Left lung (tissue), 4 donors: ENCODE measurements at regions not wholly inside any gene's neighbourhood (a gene's known extent, or its start where the extent isn't known, plus 50 kb on each side); places are given as distances from the start of the nearest gene placed in this dataset.

Source experiments
- ATAC-seq: fragments of 200-7000 bp; cut with Tn5 transposase; one replicate; pipeline ENCODE4 v1.9.1; 2020; ENCODE audit warnings: moderate library complexity
- DNase-seq, 4 donors: peaks; one replicate each; pipeline ENCODE4 v3.0.0-alpha.2; 2013 to 2020
- H3K27ac ChIP-seq, 2 donors: fragments of 200-600 bp; sonication (generic) in 1 of 2; one replicate each; pipeline versions ENCODE4 v1.5.0 to v1.8.0; 2020 to 2021
- H3K27me3 ChIP-seq, 2 donors: fragments of 200-600 bp; sonication (generic) in 1 of 2; one replicate each; pipeline versions ENCODE4 v1.5.0 to v1.8.0; 2020 to 2021
- H3K36me3 ChIP-seq, 2 donors: fragments of 200-600 bp; sonication (generic) in 1 of 2; one replicate each; pipeline versions ENCODE4 v1.5.0 to v1.8.0; 2020 to 2021
- H3K4me1 ChIP-seq, 2 donors: fragments of 200-600 bp; one replicate each; pipeline ENCODE4 v1.8.0; 2021
- H3K4me3 ChIP-seq, 2 donors: fragments of 200-600 bp; sonication (generic) in 1 of 2; one replicate each; pipeline versions ENCODE4 v1.5.0 to v1.8.0; 2020 to 2021; ENCODE audit warnings: mild to moderate bottlenecking in 1 of 2
- H3K9me3 ChIP-seq, 2 donors: fragments of 200-600 bp; sonication (generic) in 1 of 2; one replicate each; pipeline versions ENCODE4 v1.5.0 to v1.8.0; 2020 to 2021
- CTCF ChIP-seq, 2 donors: fragments of 200-600 bp; sonication (generic) in 1 of 2; IDR thresholded peaks; one replicate each; pipeline versions ENCODE4 v1.5.0 to v1.8.0; 2021; ENCODE audit warnings: antibody characterized with exemption in 2 of 2
- intact Hi-C, 2 donors: fragments of 100-400 bp; cut with DNase I; formaldehyde crosslinking; loops; one replicate each; pipeline versions ENCODE4 v1.11.2 to v1.14.2; 2022
- donor health status: DM: no; HTN: yes; CAD: no.
- donor health status: DM: no; HTN: no; CAD: no.

- Histone ChIP-seq H3K36me3 (no peaks in the 10 kb centered on the region), H3K4me3 (no peak overlapping the region), H3K27ac (no peak overlapping the region), H3K27me3 (no peaks in the 10 kb centered on the region), H3K4me1 (no peaks in the 10 kb centered on the region), H3K9me3 (no peaks in the 10 kb centered on the region)
- ATAC-seq (no peak), DNase-seq (no peak)
- no peak for TF ChIP-seq CTCF (IDR thresholded peaks at IDR 0.05)
- intact Hi-C loops, result no loop called here
Observed at GRCh38 chr14:58961045-58961731, 227.3 kb upstream of the DAAM1 start.

- DNase-seq, result no peak
- H3K27ac ChIP-seq, result no peak overlapping the region
- no peak overlapping the region for H3K4me3 ChIP-seq
- H3K9me3 ChIP-seq, result no peaks in the 10 kb centered on the region
- H3K4me1 ChIP-seq, result no peaks in the 10 kb centered on the region
- H3K36me3 ChIP-seq, result no peaks in the 10 kb centered on the region
- no peak for TF ChIP-seq CTCF (IDR thresholded peaks at IDR 0.05)
- ATAC-seq, result no peak
- H3K27me3 ChIP-seq, result no peaks in the 10 kb centered on the region
- intact Hi-C loops, result no loop called here
Observed at GRCh38 chr14:58963873-58964597, 224.4 kb upstream of the DAAM1 start.

GRCh38 chr14:58964598-58964928, 223.9 kb upstream of the DAAM1 start:
- Histone ChIP-seq H3K4me3 (no peak overlapping the region), H3K27me3 (no peaks in the 10 kb centered on the region), H3K4me1 (no peaks in the 10 kb centered on the region), H3K36me3 (no peaks in the 10 kb centered on the region), H3K9me3 (no peaks in the 10 kb centered on the region), H3K27ac (no peak overlapping the region)
- TF ChIP-seq CTCF (IDR thresholded peaks at IDR 0.05), result no peak
- intact Hi-C loops, result no loop called here
- ATAC-seq, result no peak
- no peak for DNase-seq

GRCh38 chr14:58965601-58966000, 222.9 kb upstream of the DAAM1 start:
- Histone ChIP-seq H3K9me3 (no peaks in the 10 kb centered on the region), H3K27ac (no peak overlapping the region), H3K36me3 (no peaks in the 10 kb centered on the region), H3K27me3 (no peaks in the 10 kb centered on the region), H3K4me3 (no peak overlapping the region), H3K4me1 (no peaks in the 10 kb centered on the region)
- TF ChIP-seq CTCF (IDR thresholded peaks at IDR 0.05), result no peak
- DNase-seq (no peak), ATAC-seq (no peak)
- intact Hi-C loops, result no loop called here

- Histone ChIP-seq H3K4me1 (no peaks in the 10 kb centered on the region), H3K27me3 (no peaks in the 10 kb centered on the region), H3K9me3 (no peaks in the 10 kb centered on the region), H3K36me3 (no peaks in the 10 kb centered on the region), H3K27ac (no peak overlapping the region), H3K4me3 (no peak overlapping the region)
- intact Hi-C loops, result no loop called here
- TF ChIP-seq CTCF (IDR thresholded peaks at IDR 0.05), result no peak
- ATAC-seq, result no peak
- DNase-seq, result no peak
Observed at GRCh38 chr14:58966997-58967396, 221.5 kb upstream of the DAAM1 start.
